Large intestine (tissue), 3 donors: ENCODE measurements at regions not wholly inside any gene's neighbourhood (a gene's known extent, or its start where the extent isn't known, plus 50 kb on each side); places are given as distances from the start of the nearest gene placed in this dataset.

Source experiments
- DNase-seq, 2 donors: peaks; one replicate each; pipeline versions ENCODE4 v3.0.0 to v3.0.0-alpha.2; 2013
- H3K27ac ChIP-seq: one replicate; pipeline ENCODE4 v1.5.1; 2013; ENCODE audit warnings: low read length
- H3K27me3 ChIP-seq: 2 replicates; pipeline ENCODE4 v1.6.1; 2013; ENCODE audit warnings: low read length; ENCODE audit not compliant: control insufficient read depth, insufficient read depth
- H3K36me3 ChIP-seq: 2 replicates; pipeline ENCODE4 v1.6.1; 2013; ENCODE audit warnings: low read length; ENCODE audit not compliant: control insufficient read depth, insufficient read depth
- H3K4me1 ChIP-seq: one replicate; pipeline ENCODE4 v1.6.1; 2013; ENCODE audit warnings: low read length; ENCODE audit not compliant: control insufficient read depth, insufficient read depth
- H3K4me3 ChIP-seq: one replicate; pipeline ENCODE4 v1.5.1; 2013; ENCODE audit warnings: low read length
- H3K9me3 ChIP-seq: one replicate; pipeline ENCODE4 v1.6.1; 2013; ENCODE audit warnings: mild to moderate bottlenecking, low read depth, low read length, moderate library complexity; ENCODE audit not compliant: control insufficient read depth
- WGBS: methylation state at CpG from one replicate; pipeline ENCODE4 v1.1.5; 2013; ENCODE audit warnings: low lambda C conversion rate; ENCODE audit not compliant: insufficient coverage; 5-methylcytosine and 5-hydroxymethylcytosine counted together

GRCh38 chr5:29017501-29017900 lies 1979.1 kb upstream of the CDH9 start:
- H3K4me3 ChIP-seq, result no peak overlapping the region
- H3K36me3 ChIP-seq, result no peaks in the 10 kb centered on the region
- H3K27ac ChIP-seq, result no peak overlapping the region
- WGBS, result no CpG with 5 or more reads among the region's 3 CpGs
- H3K4me1 ChIP-seq, result no peaks in the 10 kb centered on the region
- DNase-seq, result no peak
- no peaks in the 10 kb centered on the region for H3K27me3 ChIP-seq
- no peaks in the 10 kb centered on the region for H3K9me3 ChIP-seq

DNA sequence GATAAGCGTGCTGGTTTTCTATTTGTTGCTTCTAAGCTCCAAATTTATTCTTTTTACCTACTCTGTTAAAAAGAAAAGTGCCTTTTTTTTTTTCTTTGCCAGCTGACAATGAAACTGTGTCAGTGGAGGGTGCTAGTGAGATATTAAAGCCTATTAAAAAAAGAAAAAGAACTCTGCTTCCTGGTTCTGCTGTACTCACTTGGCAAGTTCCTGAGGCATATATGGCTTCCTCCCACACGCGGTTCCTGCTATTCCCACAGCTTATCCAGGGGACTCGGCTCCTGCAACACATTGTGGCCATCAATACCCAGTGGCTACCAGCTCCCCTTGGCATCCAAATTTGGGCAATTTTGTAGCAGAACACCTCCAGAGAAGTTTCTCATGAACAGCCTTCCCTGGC lies 1977.7 kb upstream of the CDH9 start:
- Histone ChIP-seq H3K27me3 (no peaks in the 10 kb centered on the region), H3K36me3 (no peaks in the 10 kb centered on the region), H3K27ac (no peak overlapping the region), H3K9me3 (no peaks in the 10 kb centered on the region), H3K4me3 (no peak overlapping the region), H3K4me1 (no peaks in the 10 kb centered on the region)
- 100% methylated on average over 1 of the region's 4 CpGs for whole genome bisulfite sequencing
- DNase-seq, result no peak

DNA sequence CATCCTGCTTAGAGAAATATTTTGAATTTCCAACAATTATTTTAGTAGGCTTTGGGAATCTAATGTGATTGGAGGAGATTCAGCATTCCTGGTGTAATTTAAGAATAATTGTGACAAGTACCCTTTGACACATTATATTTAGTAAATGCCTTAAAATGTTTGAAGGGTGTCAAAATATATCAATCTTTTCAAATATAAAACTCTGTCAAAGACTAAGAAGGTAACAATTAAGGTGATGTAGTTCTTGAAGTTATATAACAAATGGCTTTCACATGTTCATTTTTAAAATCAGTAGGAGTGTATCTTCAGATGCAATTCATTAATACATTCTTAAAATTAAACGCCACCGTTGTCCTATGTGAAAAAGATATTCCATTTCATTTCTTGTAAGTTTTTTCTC lies 1977.1 kb upstream of the CDH9 start:
- Histone ChIP-seq H3K4me3 (no peak overlapping the region), H3K27me3 (no peaks in the 10 kb centered on the region), H3K36me3 (no peaks in the 10 kb centered on the region), H3K27ac (no peak overlapping the region), H3K9me3 (no peaks in the 10 kb centered on the region), H3K4me1 (no peaks in the 10 kb centered on the region)
- no peak for DNase-seq
- WGBS, result 90% methylated on average over 2 of the region's 2 CpGs

GRCh38 chr5:29005386-29005785 lies 1967.0 kb upstream of the CDH9 start:
- H3K36me3 ChIP-seq, result no peaks in the 10 kb centered on the region
- no peaks in the 10 kb centered on the region for H3K4me1 ChIP-seq
- no CpG with 5 or more reads among the region's 3 CpGs for WGBS
- H3K9me3 ChIP-seq, result no peaks in the 10 kb centered on the region
- DNase-seq, result no peak
- no peaks in the 10 kb centered on the region for H3K27me3 ChIP-seq
- H3K27ac ChIP-seq, result no peak overlapping the region
- no peak overlapping the region for H3K4me3 ChIP-seq

GRCh38 chr5:29002481-29002880 lies 1964.1 kb upstream of the CDH9 start:
- H3K9me3 ChIP-seq, result no peaks in the 10 kb centered on the region
- H3K4me1 ChIP-seq, result no peaks in the 10 kb centered on the region
- no peaks in the 10 kb centered on the region for H3K27me3 ChIP-seq
- no peak for DNase-seq
- no peak overlapping the region for H3K4me3 ChIP-seq
- no peaks in the 10 kb centered on the region for H3K36me3 ChIP-seq
- no peak overlapping the region for H3K27ac ChIP-seq
- 50% methylated on average over 2 of the region's 6 CpGs for WGBS

GRCh38 chr5:29001666-29002065 lies 1963.3 kb upstream of the CDH9 start:
- Histone ChIP-seq H3K9me3 (no peaks in the 10 kb centered on the region), H3K4me3 (no peak overlapping the region), H3K27me3 (no peaks in the 10 kb centered on the region), H3K4me1 (no peaks in the 10 kb centered on the region), H3K27ac (no peak overlapping the region), H3K36me3 (no peaks in the 10 kb centered on the region)
- WGBS, result no CpG with 5 or more reads among the region's 3 CpGs
- DNase-seq, result no peak

GRCh38 chr5:28984639-28985038 lies 1946.3 kb upstream of the CDH9 start:
- H3K27me3 ChIP-seq, result no peaks in the 10 kb centered on the region
- H3K36me3 ChIP-seq, result no peaks in the 10 kb centered on the region
- H3K27ac ChIP-seq, result no peak overlapping the region
- DNase-seq, result no peak
- WGBS, result 86% methylated on average over 1 of the region's 2 CpGs
- no peak overlapping the region for H3K4me3 ChIP-seq
- H3K4me1 ChIP-seq, result no peaks in the 10 kb centered on the region
- H3K9me3 ChIP-seq, result peaks cover 4% of the 10 kb centered on the region

DNA sequence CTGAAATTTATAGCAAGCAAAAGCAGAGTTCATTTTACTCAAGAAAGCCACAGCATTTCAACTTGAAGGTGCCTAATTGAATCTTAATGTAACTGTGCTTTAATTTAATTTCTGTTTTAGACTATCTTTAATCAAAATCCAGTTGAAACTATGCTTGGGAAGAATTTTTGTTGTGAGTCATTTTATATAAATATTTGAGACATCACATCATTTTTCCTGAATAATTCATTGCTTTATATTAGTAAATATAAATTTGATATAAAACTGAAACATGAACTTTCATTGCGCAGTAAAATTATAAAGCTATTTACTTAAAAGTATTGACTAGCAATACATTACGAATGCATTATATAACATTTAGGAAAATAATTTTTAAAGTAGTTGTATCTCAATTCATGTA lies 1937.1 kb upstream of the CDH9 start:
- Histone ChIP-seq H3K4me1 (no peaks in the 10 kb centered on the region), H3K36me3 (no peaks in the 10 kb centered on the region), H3K9me3 (no peaks in the 10 kb centered on the region), H3K27me3 (no peaks in the 10 kb centered on the region), H3K4me3 (no peak overlapping the region), H3K27ac (no peak overlapping the region)
- no peak for DNase-seq
- WGBS, result 93% methylated on average over 2 of the region's 2 CpGs

GRCh38 chr5:28967848-28968247 lies 1929.5 kb upstream of the CDH9 start:
- Histone ChIP-seq H3K27ac (no peak overlapping the region), H3K9me3 (no peaks in the 10 kb centered on the region), H3K36me3 (no peaks in the 10 kb centered on the region), H3K4me1 (no peaks in the 10 kb centered on the region), H3K4me3 (no peak overlapping the region), H3K27me3 (no peaks in the 10 kb centered on the region)
- no peak for DNase-seq
- WGBS, result no CpG with 5 or more reads among the region's 3 CpGs

DNA sequence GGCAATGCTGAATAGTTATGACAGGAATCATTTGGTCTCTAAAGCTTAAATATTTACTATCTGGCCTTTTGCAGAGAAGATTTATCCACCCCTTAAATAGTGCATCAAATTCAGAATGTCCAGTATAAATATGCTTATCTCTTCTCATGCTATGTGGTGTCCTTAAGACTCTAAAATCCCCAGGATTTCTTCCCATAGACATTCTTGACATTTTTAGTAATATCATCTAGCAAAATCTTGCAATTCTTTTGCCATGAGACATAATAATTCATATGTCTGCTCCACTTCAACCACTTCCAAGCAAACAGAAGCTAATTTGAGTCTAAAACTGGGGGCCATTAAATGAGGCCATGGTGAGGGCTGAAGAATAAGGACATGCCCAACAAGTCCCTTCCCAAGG lies 1923.4 kb upstream of the CDH9 start:
- Histone ChIP-seq H3K9me3 (no peaks in the 10 kb centered on the region), H3K36me3 (no peaks in the 10 kb centered on the region), H3K27me3 (no peaks in the 10 kb centered on the region), H3K4me3 (no peak overlapping the region), H3K27ac (no peak overlapping the region), H3K4me1 (no peaks in the 10 kb centered on the region)
- no peak for DNase-seq

GRCh38 chr5:28958581-28958980 lies 1920.2 kb upstream of the CDH9 start:
- 100% methylated on average over 2 of the region's 2 CpGs for WGBS
- H3K36me3 ChIP-seq, result no peaks in the 10 kb centered on the region
- DNase-seq, result no peak
- no peak overlapping the region for H3K27ac ChIP-seq
- H3K4me3 ChIP-seq, result no peak overlapping the region
- H3K9me3 ChIP-seq, result no peaks in the 10 kb centered on the region
- no peaks in the 10 kb centered on the region for H3K4me1 ChIP-seq
- H3K27me3 ChIP-seq, result no peaks in the 10 kb centered on the region
